A172 (cell line): ENCODE measurements at regions not wholly inside any gene's neighbourhood (a gene's known extent, or its start where the extent isn't known, plus 50 kb on each side); places are given as distances from the start of the nearest gene placed in this dataset.

Experiments used
- DNase-seq: peaks from one replicate; pipeline ENCODE4 v3.0.0-alpha.2; 2015; ENCODE audit warnings: low spot score

- DNase-seq = no peak
Observed at GRCh38 chr9:26394025-26394424, 498.6 kb downstream of the CAAP1 start.

- DNase-seq = no peak
Observed at GRCh38 chr9:26392639-26393038, 500.0 kb downstream of the CAAP1 start.

GRCh38 chr9:26391036-26391435 is 501.6 kb downstream of the CAAP1 start:
- DNase-seq = peak; percentile 4

GRCh38 chr9:26375448-26375847 is 517.2 kb downstream of the CAAP1 start:
- peak; percentile 93 for DNase-seq

- DNase-seq = no peak
Observed at GRCh38 chr9:26373616-26374015, 519.0 kb downstream of the CAAP1 start.

- DNase-seq = no peak
Observed at GRCh38 chr9:26371236-26371635, 521.4 kb downstream of the CAAP1 start.

GRCh38 chr9:26369093-26369492 is 523.5 kb downstream of the CAAP1 start:
- peak; percentile 6 for DNase-seq

- no peak for DNase-seq
Observed at GRCh38 chr9:26368241-26368640, 524.4 kb downstream of the CAAP1 start.

- DNase-seq = no peak
Observed at GRCh38 chr9:26361010-26361409, 531.6 kb downstream of the CAAP1 start.

- no peak for DNase-seq
Observed at GRCh38 chr9:26358836-26359235, 533.8 kb downstream of the CAAP1 start.

- no peak for DNase-seq
Observed at GRCh38 chr9:26357803-26358344, 534.7 kb downstream of the CAAP1 start.

- no peak for DNase-seq
Observed at GRCh38 chr9:26356491-26356890, 536.1 kb downstream of the CAAP1 start.

GRCh38 chr9:26346942-26347477 is 545.6 kb downstream of the CAAP1 start:
- DNase-seq = no peak

GRCh38 chr9:26341545-26341944 is 551.1 kb downstream of the CAAP1 start:
- no peak for DNase-seq

- DNase-seq = no peak
Observed at GRCh38 chr9:26339796-26340195, 552.8 kb downstream of the CAAP1 start.

GRCh38 chr9:26335116-26335515 is 557.5 kb downstream of the CAAP1 start:
- no peak for DNase-seq

GRCh38 chr9:26334706-26335105 is 557.9 kb downstream of the CAAP1 start:
- DNase-seq = no peak

GRCh38 chr9:26331223-26331622 is 561.4 kb downstream of the CAAP1 start:
- DNase-seq = no peak

GRCh38 chr9:26329974-26330373 is 562.6 kb downstream of the CAAP1 start:
- DNase-seq = no peak

GRCh38 chr9:26326563-26326962 is 566.0 kb downstream of the CAAP1 start:
- peak; percentile 78 for DNase-seq

- no peak for DNase-seq
Observed at GRCh38 chr9:26325444-26325829, 567.2 kb downstream of the CAAP1 start.

GRCh38 chr9:26324786-26325443 is 567.7 kb downstream of the CAAP1 start:
- no peak for DNase-seq

- no peak for DNase-seq
Observed at GRCh38 chr9:26321935-26322334, 570.7 kb downstream of the CAAP1 start.

- DNase-seq = no peak
Observed at GRCh38 chr9:26319859-26320258, 572.7 kb downstream of the CAAP1 start.
